ENCODE measurements at regions not wholly inside any gene's neighbourhood (a gene's known extent, or its start where the extent isn't known, plus 50 kb on each side); places are given as distances from the start of the nearest gene placed in this dataset.
"Not testable (repeated sequence)": the region's sequence is repeated elsewhere in the genome, so short reads cannot be mapped to it uniquely, and the experiment has no call there.

- DNase-seq = no peak
Measured at GRCh38 chr3:29156086-29156715, 124.7 kb upstream of the RBMS3 start.

DNA sequence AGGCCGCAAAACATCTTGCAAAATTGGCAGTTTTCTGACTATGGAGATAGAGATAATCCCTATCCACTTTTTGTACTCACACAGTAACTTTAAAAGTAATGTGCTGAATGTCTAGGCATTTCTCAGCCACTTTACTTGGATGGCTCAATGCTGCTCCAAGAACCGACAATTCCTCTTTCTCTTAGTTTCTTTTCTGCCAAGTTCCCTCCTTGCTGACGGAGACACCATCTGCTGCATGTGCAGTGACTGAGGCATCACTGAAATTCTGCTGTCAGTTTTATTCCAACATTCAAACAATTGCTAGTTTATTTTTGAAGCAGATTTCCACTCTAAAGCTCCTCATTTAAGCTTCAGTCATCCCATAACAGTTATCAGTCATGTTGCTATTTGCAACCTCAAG, 116.0 kb upstream of the RBMS3 start:
- no peak for DNase-seq

GRCh38 chr3:29167180-29167579, 113.7 kb upstream of the RBMS3 start:
- no peak for DNase-seq

- no peak for DNase-seq
Measured at GRCh38 chr3:29168081-29168480, 112.8 kb upstream of the RBMS3 start.

DNA sequence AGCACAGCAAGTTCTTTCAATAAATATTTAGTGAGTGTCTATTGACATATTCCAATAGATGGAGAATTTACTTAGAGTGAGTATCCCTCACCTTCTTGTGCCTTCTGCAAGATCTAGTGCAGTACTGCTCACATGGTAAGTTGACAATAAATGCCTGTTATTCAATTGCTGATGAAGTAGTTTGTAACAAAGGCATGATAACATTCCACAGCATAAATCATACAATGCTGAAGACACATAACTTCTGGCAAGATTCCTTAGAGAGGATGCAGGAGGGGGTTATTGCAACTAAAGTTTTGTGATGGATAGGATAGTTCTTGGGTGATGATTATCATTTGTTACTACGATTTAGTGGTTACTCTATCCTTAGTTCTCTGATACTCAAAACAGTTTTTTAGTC, 112.2 kb upstream of the RBMS3 start:
- DNase-seq = no peak

GRCh38 chr3:29169451-29169850, 111.4 kb upstream of the RBMS3 start:
- no peak for DNase-seq

DNA sequence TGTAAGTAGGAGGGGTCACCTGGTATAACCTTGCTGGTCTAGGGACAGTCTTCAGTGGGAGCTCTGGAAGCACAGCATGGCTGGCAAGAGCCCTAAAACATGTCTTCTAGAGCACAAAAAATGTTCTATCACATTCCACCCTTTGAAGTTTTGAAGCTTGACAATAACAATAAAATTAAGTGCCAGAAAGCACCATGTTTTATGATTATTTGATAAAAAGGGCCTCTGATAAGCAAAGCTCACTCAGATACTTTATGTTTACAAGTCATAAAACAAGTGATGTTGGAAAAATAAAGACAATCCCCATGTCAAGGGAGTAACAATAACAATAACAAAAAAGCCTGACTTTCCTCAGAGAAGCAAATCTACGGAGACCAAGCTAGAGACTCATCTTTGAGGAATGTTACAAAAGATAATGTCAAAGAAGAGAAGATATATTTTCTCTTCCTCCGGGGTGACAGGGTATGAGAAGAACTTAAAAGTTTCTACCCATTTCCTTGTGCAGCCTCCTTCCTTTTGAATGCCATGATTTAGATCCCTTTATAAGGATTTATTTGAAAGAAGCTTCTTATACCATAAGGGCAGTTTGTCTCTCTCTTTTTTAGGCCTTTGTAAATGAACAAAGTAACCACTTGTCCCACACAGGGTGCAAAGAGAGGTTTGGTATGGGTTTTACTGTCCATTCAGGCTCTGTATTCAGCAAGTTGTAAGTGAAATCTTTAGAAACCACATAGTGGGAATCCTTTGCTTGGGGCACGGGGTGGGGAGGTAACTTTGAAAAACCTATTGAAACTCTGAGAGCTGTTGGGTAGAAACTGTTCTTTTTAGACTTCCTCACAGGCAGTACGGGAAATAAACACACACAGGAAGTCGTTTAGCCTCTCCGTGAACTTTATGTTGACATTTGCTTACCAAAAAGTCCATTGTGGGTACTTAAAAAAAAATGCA, 109.6 kb upstream of the RBMS3 start:
- no peak for DNase-seq

- DNase-seq = no peak
Measured at GRCh38 chr3:29176501-29176900, 104.4 kb upstream of the RBMS3 start.

- DNase-seq = no peak
Measured at GRCh38 chr3:29178809-29179793, 101.8 kb upstream of the RBMS3 start.

DNA sequence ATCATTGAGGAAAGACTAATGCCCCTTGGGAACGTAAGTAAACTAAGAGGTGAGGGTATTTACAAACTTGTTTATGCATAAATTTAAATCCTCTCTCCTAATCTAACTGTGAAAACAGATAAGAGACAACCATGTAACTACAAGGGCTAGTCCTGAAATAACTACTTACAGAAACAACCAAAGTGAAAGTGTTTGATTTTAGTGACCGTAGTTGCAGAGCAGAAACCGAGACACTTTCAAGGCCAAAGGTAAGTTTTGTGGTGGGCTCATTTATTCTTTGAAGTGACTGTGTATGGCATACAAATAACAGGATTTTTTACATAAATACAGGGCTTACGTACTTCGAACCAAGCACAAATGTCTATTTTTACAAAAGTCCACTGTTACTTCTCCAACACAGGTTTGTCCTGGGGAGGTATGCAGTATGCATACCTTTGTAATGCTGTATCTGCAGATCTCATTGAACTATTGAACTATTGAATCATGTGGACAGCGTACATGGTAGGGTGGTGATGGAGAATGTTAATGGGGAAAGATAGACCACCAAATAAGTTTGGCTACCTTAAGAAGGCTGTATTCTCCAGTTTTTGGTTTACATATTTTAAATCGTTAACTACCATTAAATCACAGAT, 99.6 kb upstream of the RBMS3 start:
- DNase-seq = no peak

- DNase-seq = no peak
Measured at GRCh38 chr3:29181872-29182271, 99.0 kb upstream of the RBMS3 start.

DNA sequence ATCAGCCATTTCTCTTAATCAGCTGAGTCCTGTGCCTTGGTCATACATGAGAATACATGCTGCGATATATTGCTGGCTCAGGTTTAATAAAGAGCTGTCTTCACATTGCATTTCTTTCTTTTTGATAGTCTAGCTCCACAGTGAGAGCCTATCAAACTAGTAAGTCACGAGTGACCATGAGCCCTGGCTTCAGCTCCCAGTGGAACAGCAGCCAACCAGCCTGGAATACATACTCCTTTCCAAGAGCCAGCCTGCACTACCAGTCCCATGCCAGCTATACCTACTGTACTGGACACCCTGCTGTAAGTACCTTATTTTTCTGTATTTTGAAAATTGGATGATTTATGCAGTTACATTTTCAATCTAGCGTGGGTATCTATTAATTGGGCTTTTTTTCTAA, 98.0 kb upstream of the RBMS3 start:
- not testable (repeated sequence) for DNase-seq

DNA sequence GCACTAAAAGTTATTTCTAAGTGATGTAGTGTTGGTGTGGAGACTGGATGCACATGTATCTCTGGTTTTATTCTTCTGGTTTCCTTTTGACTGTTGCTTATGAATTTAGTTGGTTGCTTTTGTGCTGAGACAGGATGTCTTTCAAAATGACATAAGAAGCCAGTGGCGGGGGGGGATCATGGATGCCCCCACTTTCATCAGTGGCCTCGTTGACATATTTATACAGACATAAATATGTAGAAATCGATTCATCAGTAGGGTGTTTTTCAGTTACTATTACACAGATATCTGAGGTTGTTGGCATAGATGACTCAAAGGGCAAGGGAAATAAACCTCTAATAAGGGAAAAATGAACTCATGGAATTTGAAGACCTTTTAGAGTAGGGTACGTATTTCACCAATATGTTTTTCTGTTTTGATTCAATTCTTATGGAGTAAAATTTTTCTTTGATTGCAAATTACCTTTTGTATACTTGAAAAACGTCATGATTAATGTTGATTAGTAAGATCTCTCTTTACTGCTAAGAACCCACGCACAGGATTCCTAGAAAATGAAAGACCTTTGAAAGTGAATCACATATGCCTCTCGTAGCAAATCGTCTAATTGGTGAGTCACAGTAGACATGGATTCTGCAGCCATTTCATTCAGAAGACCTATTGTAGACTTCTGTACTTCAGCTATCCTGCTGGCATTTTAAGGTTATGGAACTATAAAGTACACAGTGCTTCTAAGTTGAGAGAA, 97.4 kb upstream of the RBMS3 start:
- peak in 1 of 4 experiments; percentile 31 for DNase-seq

- DNase-seq = no peak
Measured at GRCh38 chr3:29185706-29186105, 95.2 kb upstream of the RBMS3 start.

- no peak for DNase-seq
Measured at GRCh38 chr3:29186131-29186599, 94.7 kb upstream of the RBMS3 start.

GRCh38 chr3:29186982-29187725, 93.7 kb upstream of the RBMS3 start:
- no peak for DNase-seq

DNA sequence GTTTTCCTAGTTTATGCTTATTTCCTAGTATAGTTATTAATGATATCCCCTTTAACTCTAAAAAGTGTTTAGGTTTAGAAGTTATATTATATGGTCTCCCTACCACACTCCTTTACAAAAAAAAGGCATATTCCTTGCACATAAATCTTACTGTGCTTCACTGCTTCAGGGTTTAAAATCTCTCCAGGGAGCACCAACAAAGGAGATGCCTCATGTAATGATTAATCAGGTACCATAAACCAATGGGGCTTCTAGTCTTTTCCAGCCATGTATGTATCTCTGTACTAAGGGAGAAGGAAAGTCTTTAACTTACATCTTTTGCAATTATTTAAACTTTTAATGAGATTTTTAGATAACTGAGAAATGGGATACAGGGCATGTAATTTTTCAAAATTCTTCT, 91.5 kb upstream of the RBMS3 start:
- DNase-seq = no peak

- DNase-seq = no peak
Measured at GRCh38 chr3:29194139-29194538, 86.7 kb upstream of the RBMS3 start.

DNA sequence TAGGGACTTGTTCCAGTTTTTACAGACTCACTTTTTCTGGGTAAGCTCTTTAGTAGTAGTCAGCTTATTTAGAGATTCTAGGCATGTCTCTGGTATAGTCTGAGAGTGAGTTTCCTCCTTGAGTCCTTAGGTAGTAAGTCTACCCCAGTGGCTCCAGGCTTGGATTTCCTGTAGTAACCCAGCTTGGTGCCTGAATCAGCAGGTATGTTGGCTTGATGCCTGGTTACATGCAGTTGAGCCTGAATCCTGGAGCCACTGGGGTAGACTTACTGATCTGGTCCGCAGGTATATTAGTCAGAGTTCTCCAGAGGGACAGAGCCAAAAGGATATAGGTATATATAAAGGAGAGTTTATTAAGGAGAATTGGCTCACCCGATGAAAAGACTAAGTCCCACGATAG, 85.8 kb upstream of the RBMS3 start:
- DNase-seq = no peak

GRCh38 chr3:29201604-29202003, 79.3 kb upstream of the RBMS3 start:
- no peak for DNase-seq

GRCh38 chr3:29202378-29202777, 78.5 kb upstream of the RBMS3 start:
- no peak for DNase-seq
